ENCODE measurements at regions not wholly inside any gene's neighbourhood (a gene's known extent, or its start where the extent isn't known, plus 50 kb on each side); places are given as distances from the start of the nearest gene placed in this dataset.
"Not testable (repeated sequence)": the region's sequence is repeated elsewhere in the genome, so short reads cannot be mapped to it uniquely, and the experiment has no call there.

GRCh38 chr4:86413426-86413825 lies 53.6 kb upstream of the MAPK10 start:
- not testable (repeated sequence) for DNase-seq (ENCODE audit: low read depth in 1 of 2, low spot score in 1 of 2)

- no peak for DNase-seq (ENCODE audit: low read depth in 1 of 2, low spot score in 1 of 2)
Measured at GRCh38 chr4:86414686-86415085, 54.8 kb upstream of the MAPK10 start.

- DNase-seq (ENCODE audit: low read depth in 1 of 2, low spot score in 1 of 2), result no peak
Measured at GRCh38 chr4:86416081-86416480, 56.2 kb upstream of the MAPK10 start.

GRCh38 chr4:86421461-86421860 lies 61.6 kb upstream of the MAPK10 start:
- no peak for DNase-seq (ENCODE audit: low read depth in 1 of 2, low spot score in 1 of 2)

DNA sequence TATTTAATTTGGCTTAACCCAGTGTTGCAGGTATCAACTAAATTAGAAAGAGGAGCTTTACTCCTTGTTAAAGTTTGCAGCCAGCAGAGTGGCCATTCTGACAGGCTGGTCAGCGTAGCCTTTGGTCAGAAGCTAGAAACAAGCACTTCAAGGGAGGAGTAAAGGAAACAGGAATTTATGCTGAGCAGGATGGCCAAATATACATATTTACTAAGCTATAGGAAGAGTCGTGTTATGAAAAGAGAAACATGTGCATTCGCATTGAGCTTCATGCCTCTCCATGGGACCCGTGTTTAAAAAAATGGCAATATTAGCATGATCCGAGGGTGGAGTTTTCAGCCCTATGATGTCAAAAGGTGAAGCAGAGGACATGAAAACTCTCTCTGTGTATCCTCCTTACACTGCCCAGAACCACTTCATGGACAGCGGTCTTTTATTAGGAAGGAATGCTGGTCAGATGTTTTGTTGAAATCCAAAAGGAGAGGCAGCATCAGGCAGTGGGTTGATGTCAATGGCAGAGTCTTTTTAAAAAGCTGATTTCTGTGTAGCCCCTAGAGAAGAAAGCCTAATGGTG lies 71.8 kb upstream of the MAPK10 start:
- DNase-seq (ENCODE audit: low read depth in 1 of 2, low spot score in 1 of 2), result no peak

DNA sequence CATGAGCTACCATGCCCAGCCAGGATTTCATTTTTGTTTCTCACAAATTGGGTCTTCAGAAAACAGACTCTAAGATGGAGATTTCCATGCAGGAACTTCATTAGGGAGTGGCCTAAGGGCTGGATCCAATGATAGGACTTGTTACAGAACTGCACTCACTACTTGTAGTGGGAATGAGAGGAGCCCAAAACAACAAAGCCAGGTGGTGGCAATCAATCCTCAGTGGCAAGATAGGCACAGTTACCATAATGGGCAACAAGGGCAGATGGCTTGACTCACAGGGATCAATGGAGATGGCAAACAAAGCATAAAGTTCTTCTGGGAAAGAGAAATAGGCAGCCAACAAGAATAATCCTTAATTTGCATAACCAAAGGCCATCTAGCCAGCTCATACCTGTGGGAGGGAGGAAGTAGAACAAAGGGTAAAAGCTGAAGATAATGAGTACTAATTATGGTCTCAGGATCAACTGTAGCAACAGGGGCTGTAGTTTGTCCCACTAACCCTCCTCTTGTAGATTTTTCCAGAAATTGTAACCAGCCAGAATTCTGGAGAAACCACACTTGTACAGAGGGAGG lies 72.8 kb upstream of the MAPK10 start:
- no peak for DNase-seq (ENCODE audit: low read depth in 1 of 2, low spot score in 1 of 2)

DNA sequence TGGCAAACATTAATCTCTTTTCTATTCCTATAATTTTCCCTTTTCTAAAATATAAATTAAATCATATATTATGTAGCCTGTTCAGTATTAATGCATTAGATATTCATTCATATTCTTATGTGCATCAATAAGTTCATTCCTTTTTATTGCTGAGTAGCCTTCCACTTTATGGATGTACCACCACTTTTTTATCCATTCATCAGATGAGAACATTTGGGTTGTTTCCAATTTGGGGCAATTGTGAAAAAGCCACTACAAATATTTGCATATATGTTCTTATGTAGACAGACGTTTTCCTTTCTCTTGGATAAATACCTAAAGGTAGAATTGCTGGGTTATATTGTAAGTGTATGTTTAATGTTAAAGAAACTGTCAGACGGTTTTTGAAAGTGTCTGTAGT lies 79.4 kb upstream of the MAPK10 start:
- DNase-seq (ENCODE audit: low read depth in 1 of 2, low spot score in 1 of 2), result no peak

GRCh38 chr4:86441175-86441936 lies 81.5 kb upstream of the MAPK10 start:
- no peak for DNase-seq (ENCODE audit: low read depth in 1 of 2, low spot score in 1 of 2)

- no peak for DNase-seq (ENCODE audit: low read depth in 1 of 2, low spot score in 1 of 2)
Measured at GRCh38 chr4:86442881-86443280, 83.0 kb upstream of the MAPK10 start.

- no peak for DNase-seq (ENCODE audit: low read depth in 1 of 2, low spot score in 1 of 2)
Measured at GRCh38 chr4:86443495-86443894, 83.6 kb upstream of the MAPK10 start.

DNA sequence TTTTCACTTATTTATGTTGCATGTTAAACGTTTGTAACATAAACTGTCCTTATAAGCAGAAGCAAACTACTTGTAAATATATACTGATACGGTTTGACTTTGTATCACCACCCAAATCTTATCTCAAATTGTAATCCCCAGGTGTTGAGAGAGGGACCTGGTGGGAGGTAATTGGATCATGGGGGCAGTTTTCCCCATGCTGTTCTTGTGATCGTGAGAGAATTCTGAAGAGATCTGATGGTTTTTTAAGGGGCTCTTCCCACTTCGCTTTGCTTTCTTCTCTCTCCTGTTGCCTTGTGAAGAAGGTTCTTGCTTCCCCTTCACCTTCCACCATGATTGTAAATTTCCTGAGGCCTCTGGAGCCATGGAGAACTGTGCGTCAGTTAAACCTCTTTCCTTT lies 87.1 kb upstream of the MAPK10 start:
- no peak for DNase-seq (ENCODE audit: low read depth in 1 of 2, low spot score in 1 of 2)

GRCh38 chr4:86448871-86449270 lies 89.0 kb upstream of the MAPK10 start:
- DNase-seq (ENCODE audit: low read depth in 1 of 2, low spot score in 1 of 2), result no peak

GRCh38 chr4:86449746-86450588 lies 90.1 kb upstream of the MAPK10 start:
- DNase-seq (ENCODE audit: low read depth in 1 of 2, low spot score in 1 of 2), result no peak

DNA sequence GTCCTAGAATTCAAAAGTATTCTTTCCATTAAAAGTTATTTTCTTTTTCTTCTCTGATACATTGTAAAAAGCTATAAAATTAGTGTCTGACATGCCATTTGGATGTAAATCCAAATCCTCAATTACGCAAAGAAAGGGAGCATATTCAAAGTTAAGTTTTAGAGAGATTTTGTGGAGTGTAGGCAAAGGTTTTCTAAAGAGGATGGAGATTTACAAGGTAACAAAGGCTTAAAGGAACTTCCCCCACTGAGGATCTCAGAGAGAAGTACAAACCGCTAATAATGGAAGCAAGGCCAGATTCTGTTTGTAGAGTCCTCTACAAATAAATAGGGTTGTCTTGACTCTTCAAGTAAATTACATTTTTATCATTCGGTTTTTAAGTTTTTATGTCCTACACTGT lies 91.0 kb upstream of the MAPK10 start:
- no peak for DNase-seq (ENCODE audit: low read depth in 1 of 2, low spot score in 1 of 2)

DNA sequence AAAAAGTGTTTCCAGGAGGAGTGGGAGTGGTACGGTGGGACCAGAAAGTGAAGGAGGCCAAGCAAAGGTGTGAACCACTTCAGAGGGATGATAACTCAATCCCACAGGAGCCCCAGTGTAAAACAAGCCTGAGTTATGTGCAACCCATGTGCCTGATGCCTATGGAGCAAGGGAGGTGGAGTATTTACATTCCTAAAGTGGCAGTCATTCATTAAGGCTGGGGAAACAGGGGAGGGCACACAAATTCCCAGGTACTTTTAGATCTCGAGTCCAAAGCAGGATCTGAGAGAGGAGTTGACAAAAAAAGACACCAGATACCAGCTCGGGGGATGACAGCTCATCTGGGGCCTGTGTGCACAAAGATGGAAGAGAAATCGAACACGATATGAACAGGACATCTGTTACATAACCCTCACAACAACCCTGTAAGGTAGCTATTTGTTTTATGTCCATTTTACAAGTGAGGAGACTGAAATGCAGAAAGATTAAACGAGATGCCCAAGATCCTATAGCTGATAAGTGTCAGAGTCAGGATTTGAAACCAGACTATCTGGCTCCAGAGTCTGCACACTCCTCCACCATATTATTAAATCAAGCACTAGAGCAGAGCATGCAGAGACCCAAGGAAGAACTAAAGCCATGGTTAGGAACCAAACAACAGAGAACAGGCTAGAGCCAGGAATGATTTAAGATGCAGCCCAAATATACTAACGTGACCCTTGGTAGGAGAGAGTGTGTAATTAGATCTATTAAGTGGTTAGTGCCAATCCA lies 91.9 kb upstream of the MAPK10 start:
- DNase-seq (ENCODE audit: low read depth in 1 of 2, low spot score in 1 of 2), result no peak

DNA sequence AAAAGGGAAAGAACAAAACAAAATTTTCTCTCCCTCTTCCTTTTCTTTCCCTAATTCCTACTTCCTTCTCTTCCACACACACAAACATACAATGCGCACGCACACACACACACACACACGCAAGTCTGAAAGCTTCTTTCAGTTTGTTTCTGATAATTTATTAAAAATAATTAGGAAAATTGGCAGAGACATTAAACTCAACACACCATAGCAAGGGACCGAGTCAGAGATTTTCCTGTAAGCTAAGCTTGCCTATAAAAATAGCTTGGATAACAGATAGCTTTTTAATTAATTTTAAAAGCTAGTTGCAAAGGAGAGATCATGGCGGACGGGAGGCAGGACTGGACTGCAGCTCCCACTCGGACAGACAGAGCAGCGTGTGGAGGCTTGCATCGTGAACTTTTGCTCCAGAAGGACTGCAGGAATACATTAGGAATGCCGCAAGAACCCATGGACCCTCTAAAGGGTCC lies 92.6 kb upstream of the MAPK10 start:
- no peak for DNase-seq (ENCODE audit: low read depth in 1 of 2, low spot score in 1 of 2)

DNA sequence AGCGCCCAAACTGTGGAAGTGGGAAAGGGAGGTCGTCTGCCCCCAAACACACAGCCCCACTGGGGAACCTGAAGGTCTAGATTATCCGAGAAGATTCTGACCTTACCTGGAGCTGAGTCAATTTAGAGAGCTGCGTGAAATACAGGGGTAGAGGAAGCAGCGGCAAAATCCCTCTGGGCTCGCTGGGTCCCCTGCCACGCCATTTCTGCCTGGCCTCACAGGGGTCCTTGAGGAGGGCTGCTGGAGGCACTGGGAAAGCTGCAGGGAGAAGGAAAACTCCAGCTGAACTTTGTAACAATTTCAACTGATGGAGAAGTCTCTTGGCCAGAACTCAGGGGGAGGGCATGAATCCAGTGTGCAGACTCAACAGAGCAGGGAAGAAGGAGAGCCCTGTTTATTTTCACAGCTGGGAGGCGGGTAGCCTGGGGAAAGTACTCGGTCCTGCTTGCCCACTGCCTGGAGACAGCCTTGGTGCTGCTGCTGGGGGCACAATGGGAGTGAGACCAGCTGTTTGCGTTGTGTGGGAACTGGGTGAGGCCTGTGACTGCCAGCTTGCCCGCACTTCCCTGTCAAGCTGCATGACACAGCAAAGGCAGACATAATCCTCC lies 93.2 kb upstream of the MAPK10 start:
- no peak for DNase-seq (ENCODE audit: low read depth in 1 of 2, low spot score in 1 of 2)

GRCh38 chr4:86453611-86454072 lies 93.8 kb upstream of the MAPK10 start:
- DNase-seq (ENCODE audit: low read depth in 1 of 2, low spot score in 1 of 2), result not testable (repeated sequence)

DNA sequence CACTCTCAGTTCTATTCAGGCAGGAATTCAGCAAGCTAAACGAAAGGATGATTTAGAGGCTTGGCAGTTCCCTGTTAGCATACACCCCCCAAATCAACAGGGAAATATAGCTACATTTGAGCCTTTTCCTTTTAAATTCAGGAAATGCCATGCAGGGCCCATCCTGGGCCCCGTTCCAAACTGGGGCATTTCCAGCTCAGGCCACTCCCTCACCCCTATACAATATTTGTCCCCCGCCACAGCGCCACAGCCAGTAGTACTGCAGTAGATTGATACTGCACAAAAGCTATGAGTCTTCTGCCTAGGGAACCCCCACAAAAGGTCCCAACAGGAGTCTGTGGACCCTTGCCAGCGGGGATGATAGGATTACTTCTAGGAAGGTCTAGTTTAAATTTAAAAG lies 102.0 kb upstream of the MAPK10 start:
- no peak for DNase-seq (ENCODE audit: low read depth in 1 of 2, low spot score in 1 of 2)

- no peak for DNase-seq (ENCODE audit: low read depth in 1 of 2, low spot score in 1 of 2)
Measured at GRCh38 chr4:86472377-86473019, 112.6 kb upstream of the MAPK10 start.
